Body of pancreas (tissue), 4 donors: ENCODE measurements at regions not wholly inside any gene's neighbourhood (a gene's known extent, or its start where the extent isn't known, plus 50 kb on each side); places are given as distances from the start of the nearest gene placed in this dataset.

ENCODE experiments used
- POLR2A ChIP-seq, 3 donors: fragments of 450-650 bp; IDR thresholded peaks; one replicate each; pipeline ENCODE4 v1.6.1; 2016; ENCODE audit warnings: antibody characterized with exemption in 3 of 3, mild to moderate bottlenecking in 2 of 3
- TF ChIP-seq, protein P1 (sequence below), 7 experiments: fragments of 450-650 bp in 4 of 7; fragments of 200-600 bp in 3 of 7; sonication (generic) in 3 of 7; IDR thresholded peaks; one replicate each; pipeline ENCODE4 v1.5.1; 2016 to 2019; ENCODE audit warnings: antibody characterized with exemption in 7 of 7

DNA sequence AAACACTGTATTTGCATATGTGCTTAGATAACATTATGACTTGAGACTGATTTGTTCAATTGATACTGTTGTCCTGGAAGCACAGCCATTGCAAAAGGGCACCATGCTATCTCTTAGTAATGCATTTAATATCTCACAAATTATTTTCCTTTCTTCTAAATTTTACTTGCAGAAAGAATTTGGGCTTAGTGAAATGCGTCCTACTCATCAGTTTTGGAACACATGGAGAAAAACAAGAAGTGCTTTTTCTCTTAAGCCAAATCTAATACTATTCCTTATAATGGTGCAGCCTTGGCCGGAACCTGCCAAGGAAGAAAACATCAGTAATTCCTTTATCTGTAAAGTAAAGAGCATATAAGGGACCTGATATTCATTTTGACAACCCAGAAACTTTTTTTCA, 172.2 kb upstream of the ZNF608 start:
- no peak for TF ChIP-seq POLR2A (IDR thresholded peaks at IDR 0.05)
- TF ChIP-seq, protein P1, sequence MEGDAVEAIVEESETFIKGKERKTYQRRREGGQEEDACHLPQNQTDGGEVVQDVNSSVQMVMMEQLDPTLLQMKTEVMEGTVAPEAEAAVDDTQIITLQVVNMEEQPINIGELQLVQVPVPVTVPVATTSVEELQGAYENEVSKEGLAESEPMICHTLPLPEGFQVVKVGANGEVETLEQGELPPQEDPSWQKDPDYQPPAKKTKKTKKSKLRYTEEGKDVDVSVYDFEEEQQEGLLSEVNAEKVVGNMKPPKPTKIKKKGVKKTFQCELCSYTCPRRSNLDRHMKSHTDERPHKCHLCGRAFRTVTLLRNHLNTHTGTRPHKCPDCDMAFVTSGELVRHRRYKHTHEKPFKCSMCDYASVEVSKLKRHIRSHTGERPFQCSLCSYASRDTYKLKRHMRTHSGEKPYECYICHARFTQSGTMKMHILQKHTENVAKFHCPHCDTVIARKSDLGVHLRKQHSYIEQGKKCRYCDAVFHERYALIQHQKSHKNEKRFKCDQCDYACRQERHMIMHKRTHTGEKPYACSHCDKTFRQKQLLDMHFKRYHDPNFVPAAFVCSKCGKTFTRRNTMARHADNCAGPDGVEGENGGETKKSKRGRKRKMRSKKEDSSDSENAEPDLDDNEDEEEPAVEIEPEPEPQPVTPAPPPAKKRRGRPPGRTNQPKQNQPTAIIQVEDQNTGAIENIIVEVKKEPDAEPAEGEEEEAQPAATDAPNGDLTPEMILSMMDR (IDR thresholded peaks at IDR 0.05) = no peak
